Mesenchymal stem cell (in vitro differentiated cells and primary cell): ENCODE measurements at regions not wholly inside any gene's neighbourhood (a gene's known extent, or its start where the extent isn't known, plus 50 kb on each side); places are given as distances from the start of the nearest gene placed in this dataset.

Experiments used
- DNase-seq: peaks from one replicate; pipeline ENCODE4 v3.0.0-alpha.2; 2013
- H2AFZ ChIP-seq: one replicate; pipeline ENCODE4 v1.6.1; 2013; ENCODE audit warnings: low read depth, mild to moderate bottlenecking, control low read depth, inconsistent platforms, low read length, moderate library complexity
- H2AK5ac ChIP-seq: 2 replicates; pipeline ENCODE4 v1.6.1; 2013; ENCODE audit warnings: low read length, moderate library complexity, mild to moderate bottlenecking, inconsistent platforms; ENCODE audit not compliant: severe bottlenecking
- H2BK120ac ChIP-seq: one replicate; pipeline ENCODE4 v1.6.1; 2013; ENCODE audit warnings: low read depth, mild to moderate bottlenecking, inconsistent platforms, low read length, moderate library complexity
- H2BK12ac ChIP-seq, 2 experiments: one replicate each; pipeline ENCODE4 v1.6.1; 2013; ENCODE audit warnings: inconsistent platforms in 2 of 2, low read length in 2 of 2, mild to moderate bottlenecking in 2 of 2, moderate library complexity in 2 of 2, control low read depth in 1 of 2
- H2BK15ac ChIP-seq: one replicate; pipeline ENCODE4 v1.6.1; 2013; ENCODE audit warnings: mild to moderate bottlenecking, low read depth, inconsistent platforms; ENCODE audit not compliant: poor library complexity, severe bottlenecking
- H2BK5ac ChIP-seq: 2 replicates; pipeline ENCODE4 v1.6.1; 2013; ENCODE audit warnings: low read depth, mild to moderate bottlenecking, low read length, control low read depth, inconsistent platforms; ENCODE audit not compliant: poor library complexity, severe bottlenecking
- H3K14ac ChIP-seq, 2 experiments: one replicate each; pipeline ENCODE4 v1.6.1; 2013; ENCODE audit warnings: inconsistent platforms in 2 of 2, low read length in 2 of 2, control low read depth in 1 of 2, mild to moderate bottlenecking in 1 of 2, moderate library complexity in 1 of 2
- H3K18ac ChIP-seq, 2 experiments: one replicate each; pipeline ENCODE4 v1.6.1; 2013; ENCODE audit warnings: inconsistent platforms in 2 of 2, low read length in 2 of 2, control low read depth in 1 of 2, low read depth in 1 of 2, mild to moderate bottlenecking in 1 of 2
- H3K23ac ChIP-seq, 2 experiments: one replicate each; pipeline ENCODE4 v1.6.1; 2013; ENCODE audit warnings: inconsistent platforms in 2 of 2, low read length in 2 of 2, mild to moderate bottlenecking in 2 of 2, moderate library complexity in 2 of 2, control low read depth in 1 of 2
- H3K27ac ChIP-seq: 2 replicates; pipeline ENCODE4 v1.5.1; 2013; ENCODE audit warnings: mild to moderate bottlenecking, moderate library complexity, low read length, control low read depth, inconsistent platforms; ENCODE audit not compliant: poor library complexity, severe bottlenecking
- H3K27me3 ChIP-seq, 2 experiments: 2 replicates each; pipeline versions ENCODE4 v1.6.1 to v1.7.0; 2013; ENCODE audit warnings: low read length in 2 of 2, mild to moderate bottlenecking in 2 of 2, moderate library complexity in 2 of 2, control low read depth in 1 of 2, inconsistent platforms in 1 of 2; ENCODE audit not compliant: control insufficient read depth in 1 of 2, insufficient read depth in 1 of 2
- H3K36me3 ChIP-seq, 2 experiments: 2 replicates each; pipeline versions ENCODE4 v1.6.1 to v1.7.0; 2013; ENCODE audit warnings: low read length in 2 of 2, control low read depth in 1 of 2, inconsistent platforms in 1 of 2, low read depth in 1 of 2, mild to moderate bottlenecking in 1 of 2; ENCODE audit not compliant: insufficient read depth in 2 of 2, control insufficient read depth in 1 of 2
- H3K4ac ChIP-seq, 2 experiments: one replicate each; pipeline ENCODE4 v1.6.1; 2013; ENCODE audit warnings: inconsistent platforms in 2 of 2, low read length in 2 of 2, mild to moderate bottlenecking in 2 of 2, moderate library complexity in 2 of 2, control low read depth in 1 of 2, low read depth in 1 of 2
- H3K4me1 ChIP-seq: 2 replicates; pipeline ENCODE4 v1.6.1; 2013; ENCODE audit warnings: low read depth, low read length, control low read depth; ENCODE audit not compliant: control insufficient read depth, insufficient read depth
- H3K4me2 ChIP-seq: 2 replicates; pipeline ENCODE4 v1.6.1; 2013; ENCODE audit warnings: low read length, mild to moderate bottlenecking, inconsistent platforms; ENCODE audit not compliant: poor library complexity, severe bottlenecking
- H3K4me3 ChIP-seq, 2 experiments: 2 replicates each; pipeline versions ENCODE4 v1.5.1 to v1.7.0; 2013; ENCODE audit warnings: low read length in 2 of 2, mild to moderate bottlenecking in 2 of 2, control low read depth in 1 of 2, low read depth in 1 of 2; ENCODE audit not compliant: insufficient read depth in 1 of 2
- H3K79me1 ChIP-seq: replicated peaks from 2 replicates; pipeline ENCODE4 v1.6.1; 2013; ENCODE audit warnings: mild to moderate bottlenecking, control low read depth, low read length, inconsistent platforms; ENCODE audit not compliant: poor library complexity, severe bottlenecking
- H3K9ac ChIP-seq: 2 replicates; pipeline ENCODE4 v1.7.0; 2013; ENCODE audit warnings: mild to moderate bottlenecking, low read length, moderate library complexity
- H3K9me3 ChIP-seq: 2 replicates; pipeline ENCODE4 v1.7.0; 2013; ENCODE audit warnings: mild to moderate bottlenecking, low read length; ENCODE audit not compliant: control insufficient read depth
- H4K8ac ChIP-seq: one replicate; pipeline ENCODE4 v1.6.1; 2013; ENCODE audit warnings: inconsistent platforms, mild to moderate bottlenecking, low read length, moderate library complexity
- H4K91ac ChIP-seq: one replicate; pipeline ENCODE4 v1.6.1; 2013; ENCODE audit warnings: mild to moderate bottlenecking, low read length, inconsistent platforms
- WGBS: methylation state at CpG from one replicate; pipeline ENCODE4 v1.1.7; 2013; ENCODE audit warnings: mixed read lengths; 5-methylcytosine and 5-hydroxymethylcytosine counted together

GRCh38 chr12:98401427-98401826 is 114.0 kb upstream of the TMPO start:
- Histone ChIP-seq H4K91ac (no peak overlapping the region), H3K27me3 (no peaks in the 10 kb centered on the region), H3K9ac (no peak overlapping the region), H4K8ac (no peak overlapping the region), H3K4me3 (no peak overlapping the region), H3K9me3 (no peaks in the 10 kb centered on the region), H3K4me2 (no peak overlapping the region), H3K4ac (no peak overlapping the region), H3K36me3 (no peaks in the 10 kb centered on the region), H2BK15ac (no peak overlapping the region), H3K23ac (no peak overlapping the region), H3K18ac (no peak overlapping the region), H3K4me1 (peaks cover 16% of the 10 kb centered on the region), H3K79me1 (no peaks in the 10 kb centered on the region), H2BK120ac (no peak overlapping the region), H2BK5ac (peak overlapping the region; percentile 84), H2AK5ac (no peak overlapping the region), H3K27ac (peak overlapping the region; percentile 86), H3K14ac (no peak overlapping the region), H2AFZ (peak overlapping the region; percentile 42), H2BK12ac (peak overlapping the region in 1 of 2 experiments; percentile 15)
- peak; percentile 30 for DNase-seq
- WGBS = 20% methylated on average over 2 of the region's 4 CpGs

- Histone ChIP-seq H2BK12ac (no peak overlapping the region), H3K14ac (no peak overlapping the region), H3K4me3 (no peak overlapping the region), H3K27ac (peak overlapping the region; percentile 86), H3K4ac (no peak overlapping the region), H3K18ac (no peak overlapping the region), H4K8ac (no peak overlapping the region), H3K23ac (no peak overlapping the region), H3K36me3 (no peaks in the 10 kb centered on the region), H3K4me1 (peaks cover 16% of the 10 kb centered on the region), H2BK120ac (no peak overlapping the region), H2AFZ (no peak overlapping the region), H2BK5ac (no peak overlapping the region), H3K4me2 (no peak overlapping the region), H2AK5ac (no peak overlapping the region), H2BK15ac (no peak overlapping the region), H3K9ac (no peak overlapping the region), H3K79me1 (no peaks in the 10 kb centered on the region), H3K27me3 (no peaks in the 10 kb centered on the region), H4K91ac (no peak overlapping the region), H3K9me3 (peaks cover under 1% of the 10 kb centered on the region)
- DNase-seq = no peak
- WGBS = 68% methylated on average over 2 of the region's 3 CpGs
Observed at GRCh38 chr12:98402091-98402490, 113.3 kb upstream of the TMPO start.

GRCh38 chr12:98402671-98403070 is 112.7 kb upstream of the TMPO start:
- Histone ChIP-seq H2BK120ac (no peak overlapping the region), H3K4ac (no peak overlapping the region), H3K4me2 (no peak overlapping the region), H3K4me3 (no peak overlapping the region), H3K27ac (peak overlapping the region; percentile 86), H4K91ac (no peak overlapping the region), H3K18ac (no peak overlapping the region), H2AFZ (no peak overlapping the region), H3K4me1 (peaks cover 14% of the 10 kb centered on the region), H4K8ac (no peak overlapping the region), H2BK15ac (no peak overlapping the region), H2AK5ac (no peak overlapping the region), H3K36me3 (no peaks in the 10 kb centered on the region), H3K14ac (no peak overlapping the region), H3K27me3 (no peaks in the 10 kb centered on the region), H3K9ac (no peak overlapping the region), H3K9me3 (peaks cover 5% of the 10 kb centered on the region), H2BK5ac (no peak overlapping the region), H3K79me1 (no peaks in the 10 kb centered on the region), H2BK12ac (no peak overlapping the region), H3K23ac (no peak overlapping the region)
- 95% methylated on average over 3 of the region's 3 CpGs for WGBS
- DNase-seq = no peak

GRCh38 chr12:98403385-98403784 is 112.0 kb upstream of the TMPO start:
- Histone ChIP-seq H3K23ac (no peak overlapping the region), H2BK15ac (no peak overlapping the region), H3K27ac (peak overlapping the region; percentile 37), H2BK5ac (no peak overlapping the region), H3K9me3 (peaks cover 5% of the 10 kb centered on the region), H2BK12ac (peak overlapping the region in 1 of 2 experiments; percentile 5), H2BK120ac (no peak overlapping the region), H2AFZ (no peak overlapping the region), H3K4me1 (peaks cover 14% of the 10 kb centered on the region), H3K4me3 (no peak overlapping the region), H2AK5ac (peak overlapping the region; percentile 16), H3K18ac (no peak overlapping the region), H3K36me3 (no peaks in the 10 kb centered on the region), H3K27me3 (no peaks in the 10 kb centered on the region), H3K4ac (no peak overlapping the region), H4K91ac (no peak overlapping the region), H3K9ac (no peak overlapping the region), H3K14ac (no peak overlapping the region), H3K79me1 (no peaks in the 10 kb centered on the region), H3K4me2 (no peak overlapping the region), H4K8ac (no peak overlapping the region)
- WGBS = 100% methylated on average over 1 of the region's 1 CpG
- no peak for DNase-seq
